SK-N-SH treated with all-trans-retinoic acid at 6 μM for 48 hours (cell line): ENCODE measurements at regions not wholly inside any gene's neighbourhood (a gene's known extent, or its start where the extent isn't known, plus 50 kb on each side); places are given as distances from the start of the nearest gene placed in this dataset.
"Not testable (repeated sequence)": the region's sequence is repeated elsewhere in the genome, so short reads cannot be mapped to it uniquely, and the experiment has no call there.

Experiments
- ARNTL ChIP-seq: fragments of 450-650 bp; formaldehyde crosslinking; IDR thresholded peaks from 2 replicates; pipeline ENCODE4 v1.5.0; 2020; ENCODE audit warnings: low read depth, mild to moderate bottlenecking, moderate library complexity, borderline replicate concordance
- CSDC2 ChIP-seq: fragments of 250-450 bp; sonication (Bioruptor Pico); IDR thresholded peaks from 2 replicates; pipeline ENCODE4 v1.5.0; 2020; ENCODE audit warnings: mild to moderate bottlenecking, moderate library complexity
- TOX ChIP-seq: fragments of 250-450 bp; sonication (Bioruptor Pico); IDR thresholded peaks from 2 replicates; pipeline ENCODE4 v1.8.0; 2021; ENCODE audit warnings: mild to moderate bottlenecking, moderate library complexity, borderline replicate concordance
- ZFP30 ChIP-seq: fragments of 450-650 bp; formaldehyde crosslinking; IDR thresholded peaks from 2 replicates; pipeline ENCODE4 v1.5.0; 2022; ENCODE audit warnings: mild to moderate bottlenecking, moderate library complexity
- TF ChIP-seq, protein P1 (sequence below): fragments of 250-450 bp; sonication (Bioruptor Pico); IDR thresholded peaks from 2 replicates; pipeline ENCODE4 v1.8.0; 2020; ENCODE audit warnings: mild to moderate bottlenecking, moderate library complexity, borderline replicate concordance

DNA sequence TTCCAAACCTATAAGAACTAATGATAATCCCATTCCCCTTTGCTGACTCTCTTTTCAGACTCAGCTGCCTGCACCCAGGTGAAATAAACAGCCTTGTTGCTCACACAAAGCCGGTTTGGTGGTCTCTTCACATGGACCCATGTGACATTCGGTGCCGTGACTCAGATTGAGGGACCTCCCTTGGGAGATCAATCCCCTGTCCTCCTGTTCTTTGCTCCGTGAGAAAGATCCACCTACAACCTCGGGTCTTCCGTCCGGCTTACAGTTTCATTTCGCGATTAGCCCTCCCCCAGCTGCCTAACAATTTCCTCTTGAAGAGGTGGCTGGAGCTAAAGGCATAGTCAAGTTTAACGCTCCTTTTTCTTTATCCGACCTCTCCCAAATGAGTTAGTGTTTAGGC, 1324.0 kb downstream of the XPNPEP1 start:
- TF ChIP-seq, protein P1, sequence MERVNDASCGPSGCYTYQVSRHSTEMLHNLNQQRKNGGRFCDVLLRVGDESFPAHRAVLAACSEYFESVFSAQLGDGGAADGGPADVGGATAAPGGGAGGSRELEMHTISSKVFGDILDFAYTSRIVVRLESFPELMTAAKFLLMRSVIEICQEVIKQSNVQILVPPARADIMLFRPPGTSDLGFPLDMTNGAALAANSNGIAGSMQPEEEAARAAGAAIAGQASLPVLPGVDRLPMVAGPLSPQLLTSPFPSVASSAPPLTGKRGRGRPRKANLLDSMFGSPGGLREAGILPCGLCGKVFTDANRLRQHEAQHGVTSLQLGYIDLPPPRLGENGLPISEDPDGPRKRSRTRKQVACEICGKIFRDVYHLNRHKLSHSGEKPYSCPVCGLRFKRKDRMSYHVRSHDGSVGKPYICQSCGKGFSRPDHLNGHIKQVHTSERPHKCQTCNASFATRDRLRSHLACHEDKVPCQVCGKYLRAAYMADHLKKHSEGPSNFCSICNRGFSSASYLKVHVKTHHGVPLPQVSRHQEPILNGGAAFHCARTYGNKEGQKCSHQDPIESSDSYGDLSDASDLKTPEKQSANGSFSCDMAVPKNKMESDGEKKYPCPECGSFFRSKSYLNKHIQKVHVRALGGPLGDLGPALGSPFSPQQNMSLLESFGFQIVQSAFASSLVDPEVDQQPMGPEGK (CRISPR knock-in tag), result not testable (repeated sequence)
- TF ChIP-seq ARNTL (CRISPR knock-in tag); CSDC2; TOX; ZFP30 (CRISPR knock-in tag): not testable (repeated sequence)
